Thyroid gland (tissue), 4 donors: ENCODE measurements at regions not wholly inside any gene's neighbourhood (a gene's known extent, or its start where the extent isn't known, plus 50 kb on each side); places are given as distances from the start of the nearest gene placed in this dataset.

Experiments
- CTCF ChIP-seq, 6 experiments: fragments of 200-600 bp in 3 of 6; fragments of 450-650 bp in 3 of 6; sonication (generic) in 3 of 6; IDR thresholded peaks; one replicate each; pipeline ENCODE4 v1.5.1; 2016 to 2019; ENCODE audit warnings: antibody characterized with exemption in 6 of 6, mild to moderate bottlenecking in 2 of 6, inconsistent platforms in 1 of 6, moderate library complexity in 1 of 6
- POLR2A ChIP-seq, 2 donors: fragments of 450-650 bp; IDR thresholded peaks; one replicate each; pipeline ENCODE4 v1.6.1; 2017; ENCODE audit warnings: antibody characterized with exemption in 2 of 2, mild to moderate bottlenecking in 2 of 2, moderate library complexity in 1 of 2

GRCh38 chr2:176967911-176968450, 244.6 kb upstream of the HNRNPA3 start:
- TF ChIP-seq CTCF (IDR thresholded peaks at IDR 0.05), result no peak
- TF ChIP-seq POLR2A (IDR thresholded peaks at IDR 0.05), result no peak
